ENCODE measurements at regions not wholly inside any gene's neighbourhood (a gene's known extent, or its start where the extent isn't known, plus 50 kb on each side); places are given as distances from the start of the nearest gene placed in this dataset.

DNA sequence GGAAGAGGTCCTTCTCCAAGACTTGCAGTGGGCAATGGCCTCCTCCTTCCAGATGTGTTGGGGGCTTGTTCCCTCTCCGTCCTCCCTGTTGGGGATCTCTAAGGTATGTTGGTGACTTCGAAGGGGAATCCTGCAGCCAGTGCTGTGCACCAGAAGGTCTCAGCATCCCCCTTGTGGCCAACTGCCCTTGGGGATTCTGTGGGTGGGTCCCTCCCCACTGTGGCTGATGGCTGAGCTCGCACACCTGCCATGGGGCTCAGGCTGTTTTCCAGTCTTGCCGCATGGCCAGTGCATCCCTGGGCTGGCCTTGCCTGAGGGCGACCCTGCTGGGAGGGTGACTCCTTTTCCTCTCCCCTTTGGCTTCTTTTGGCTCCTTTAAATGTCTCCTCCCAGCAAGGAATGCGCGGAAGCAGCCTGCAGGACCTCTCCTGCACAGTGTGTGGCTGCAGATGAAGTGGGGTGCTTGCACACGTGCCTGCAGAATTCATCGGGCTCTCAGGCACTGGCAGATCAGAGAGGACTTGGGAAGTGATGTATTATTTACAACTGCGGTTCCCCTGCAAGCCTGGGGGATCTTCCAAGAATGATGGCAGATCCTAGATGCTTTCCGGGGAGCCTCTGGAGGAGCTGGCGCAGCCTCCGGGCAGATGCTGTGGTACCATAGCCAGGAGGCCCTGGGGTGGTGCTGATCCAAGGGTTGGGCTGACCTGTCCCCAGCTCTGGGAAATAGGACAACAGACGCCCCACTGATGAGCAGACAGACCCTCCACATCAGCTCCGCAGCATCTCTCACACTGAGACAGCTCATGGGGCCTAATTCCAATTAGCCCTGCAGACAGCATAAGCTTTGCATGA, 410.0 kb downstream of the TCERG1L start:
- DNase-seq (ENCODE audit: low read depth): no peak

DNA sequence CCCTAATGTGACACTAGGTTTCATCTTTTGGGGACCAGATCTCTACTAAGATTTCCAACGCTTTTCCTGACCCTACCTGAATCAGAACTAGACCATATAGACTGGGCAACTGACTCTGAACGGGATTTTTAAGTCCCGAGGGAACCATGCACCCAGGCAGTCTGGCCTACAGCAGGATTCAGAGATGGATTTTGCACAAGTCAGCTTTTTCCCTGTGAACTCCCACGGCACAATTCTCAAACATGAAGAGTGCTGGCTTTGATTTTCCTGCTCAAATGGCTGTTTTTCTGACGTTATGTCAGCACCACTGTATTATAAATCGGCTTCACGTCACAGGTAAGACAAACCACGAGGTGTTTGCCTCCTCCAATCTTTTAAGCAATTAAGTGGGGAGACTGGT, 409.1 kb downstream of the TCERG1L start:
- DNase-seq (ENCODE audit: low read depth): no peak

GRCh38 chr10:130902929-130903328, 408.6 kb downstream of the TCERG1L start:
- no peak for DNase-seq (ENCODE audit: low read depth)

DNA sequence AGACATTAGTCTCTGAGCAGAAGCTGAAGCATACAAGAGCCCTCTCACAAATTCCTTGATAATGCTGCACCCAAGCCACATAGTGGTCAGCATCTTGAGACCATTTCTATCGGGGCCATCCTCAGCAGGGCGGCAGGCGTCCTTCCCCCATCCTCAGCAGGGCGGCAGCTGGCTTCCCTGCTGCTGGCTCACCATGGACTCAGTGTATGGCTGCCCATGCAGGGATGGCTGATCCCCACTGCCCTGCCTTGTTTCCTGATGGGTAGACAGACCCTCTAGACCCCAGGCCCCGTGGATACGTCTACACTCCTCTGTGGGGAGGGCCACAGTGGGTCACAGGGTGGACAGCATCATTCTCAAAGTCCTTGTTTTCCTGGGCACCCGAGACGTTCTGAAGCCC, 406.8 kb downstream of the TCERG1L start:
- no peak for DNase-seq (ENCODE audit: low read depth)

DNA sequence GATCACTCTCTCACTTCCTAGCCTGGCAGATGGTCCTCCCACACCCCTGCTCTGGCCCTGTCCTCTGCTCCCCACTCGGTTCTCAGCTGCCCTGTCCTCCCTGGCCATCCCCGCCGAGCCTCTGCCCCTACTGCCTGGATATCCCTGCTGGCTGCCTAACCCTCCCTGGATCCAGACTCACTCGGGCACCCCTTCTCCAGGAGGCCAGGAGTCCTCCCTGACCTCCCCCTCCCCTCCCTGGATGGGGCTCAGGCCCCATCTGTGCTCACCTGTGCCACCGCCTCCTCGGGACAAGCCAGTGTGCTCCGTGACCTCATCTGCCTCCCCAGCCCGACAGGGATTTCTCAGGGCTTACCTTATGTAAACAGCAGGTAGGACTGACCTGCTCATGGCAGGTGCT, 406.1 kb downstream of the TCERG1L start:
- no peak for DNase-seq (ENCODE audit: low read depth)

DNA sequence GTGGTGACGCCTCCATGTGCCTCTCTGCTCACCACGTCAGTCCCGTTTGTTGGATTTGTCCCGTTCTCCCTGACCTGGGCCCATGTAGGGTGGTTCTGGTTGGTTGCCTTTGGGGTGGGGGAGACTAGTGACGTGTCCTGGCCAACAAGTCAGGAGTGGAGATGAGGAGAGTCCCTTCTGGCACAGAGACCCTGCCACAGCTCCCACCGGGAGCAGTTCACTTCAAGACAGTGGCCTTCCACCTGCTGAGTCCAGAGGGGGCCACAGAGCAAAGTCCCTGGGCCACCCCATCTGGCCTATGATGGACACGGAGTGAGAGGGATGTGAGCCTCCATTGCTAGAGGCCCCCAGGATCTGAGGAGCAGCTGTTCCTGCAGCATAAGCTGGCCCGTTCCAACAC, 405.6 kb downstream of the TCERG1L start:
- DNase-seq (ENCODE audit: low read depth): no peak

DNA sequence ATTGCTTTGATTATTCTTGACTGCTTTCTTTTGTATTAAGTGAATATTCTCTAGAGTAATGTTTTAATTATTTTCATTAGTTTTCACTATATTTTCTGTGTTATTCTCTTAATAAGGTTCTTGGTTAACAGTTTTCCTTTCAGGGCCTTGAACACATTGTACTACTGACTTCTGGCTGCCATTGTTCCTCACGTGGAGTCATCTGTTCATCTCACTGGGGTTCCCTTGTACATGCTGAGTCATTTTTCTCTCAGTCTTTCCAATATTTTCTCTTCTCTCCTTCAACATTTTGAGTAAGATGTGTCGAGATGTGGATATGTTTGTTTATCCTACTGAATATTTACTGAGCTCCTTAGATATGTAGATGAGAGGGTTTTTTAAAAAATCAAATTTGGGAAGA, 400.7 kb downstream of the TCERG1L start:
- no peak for DNase-seq (ENCODE audit: low read depth)

DNA sequence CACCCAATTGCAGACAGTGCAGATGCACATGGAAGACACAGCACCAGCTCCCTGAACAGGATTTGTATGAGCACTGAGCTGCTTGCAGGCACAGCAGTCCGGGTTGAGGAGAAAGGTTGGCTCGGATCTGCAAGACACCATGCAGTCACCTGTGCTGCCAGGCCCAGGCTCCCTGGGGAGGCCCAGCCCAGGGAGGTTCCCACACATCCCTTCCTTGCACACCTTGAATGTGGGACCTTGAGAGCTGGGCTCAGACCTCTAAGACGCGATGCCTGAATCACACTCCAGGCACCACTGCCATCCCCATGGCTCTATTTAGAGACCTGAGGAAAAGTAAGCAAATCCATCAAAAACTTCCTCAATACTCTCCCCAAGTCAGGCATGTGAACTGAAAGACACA, 397.7 kb downstream of the TCERG1L start:
- DNase-seq (ENCODE audit: low read depth): no peak

DNA sequence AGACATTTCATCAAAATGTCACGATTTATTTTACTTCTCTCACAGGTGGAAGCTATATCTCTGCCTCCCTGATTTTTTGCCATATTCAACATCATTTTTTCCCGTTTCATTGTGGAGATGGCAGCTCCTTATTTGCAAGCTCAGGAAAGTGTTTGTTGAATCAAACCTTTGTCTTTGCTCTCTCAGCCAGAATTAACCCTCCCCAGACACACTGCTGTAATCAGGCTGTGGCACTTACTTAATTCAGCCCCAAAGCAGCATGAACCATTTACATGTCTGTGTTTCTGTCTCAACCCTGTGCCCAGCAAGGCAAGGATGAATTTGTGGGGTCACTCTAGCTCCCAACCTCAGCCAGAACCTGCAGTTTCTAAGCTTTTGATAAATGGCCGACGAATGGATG, 397.2 kb downstream of the TCERG1L start:
- no peak for DNase-seq (ENCODE audit: low read depth)

DNA sequence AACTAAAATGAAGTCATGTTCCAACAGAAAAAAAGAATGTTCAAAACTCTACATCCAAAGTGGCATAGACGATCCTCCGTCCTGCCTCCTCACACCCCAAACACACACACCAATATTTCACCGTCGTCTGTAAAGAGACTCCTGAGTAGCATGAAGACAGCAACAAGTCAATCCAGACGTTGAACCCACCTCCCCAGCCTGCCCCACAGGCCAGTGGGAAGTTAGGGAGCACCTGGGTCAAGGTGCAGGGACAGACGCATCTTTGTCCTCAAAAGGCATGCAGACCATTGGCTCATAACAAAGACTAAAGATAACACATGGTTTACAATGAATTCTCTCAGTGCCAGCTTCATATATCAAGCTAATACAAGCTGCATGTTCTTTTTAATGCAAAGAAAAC, 396.5 kb downstream of the TCERG1L start:
- no peak for DNase-seq (ENCODE audit: low read depth)

DNA sequence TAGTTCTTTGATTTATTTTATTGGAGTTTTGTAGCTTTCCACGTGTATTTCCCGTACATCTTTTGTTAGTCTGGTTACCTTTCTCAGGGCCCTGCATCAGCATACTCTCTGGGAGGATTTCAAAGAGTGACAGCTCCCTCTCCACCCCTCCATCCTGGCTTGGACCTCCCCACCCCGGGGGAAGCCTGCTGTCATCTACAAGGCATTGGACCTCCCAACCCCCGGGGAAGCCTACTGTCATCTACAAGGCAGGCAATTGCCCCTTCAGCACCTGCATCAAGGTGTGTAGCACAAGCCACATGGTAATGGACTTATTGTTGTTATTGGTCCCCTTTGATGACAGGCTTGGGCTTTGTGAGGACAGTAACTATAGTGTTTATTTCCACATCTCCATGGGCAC, 390.1 kb downstream of the TCERG1L start:
- no peak for DNase-seq (ENCODE audit: low read depth)

DNA sequence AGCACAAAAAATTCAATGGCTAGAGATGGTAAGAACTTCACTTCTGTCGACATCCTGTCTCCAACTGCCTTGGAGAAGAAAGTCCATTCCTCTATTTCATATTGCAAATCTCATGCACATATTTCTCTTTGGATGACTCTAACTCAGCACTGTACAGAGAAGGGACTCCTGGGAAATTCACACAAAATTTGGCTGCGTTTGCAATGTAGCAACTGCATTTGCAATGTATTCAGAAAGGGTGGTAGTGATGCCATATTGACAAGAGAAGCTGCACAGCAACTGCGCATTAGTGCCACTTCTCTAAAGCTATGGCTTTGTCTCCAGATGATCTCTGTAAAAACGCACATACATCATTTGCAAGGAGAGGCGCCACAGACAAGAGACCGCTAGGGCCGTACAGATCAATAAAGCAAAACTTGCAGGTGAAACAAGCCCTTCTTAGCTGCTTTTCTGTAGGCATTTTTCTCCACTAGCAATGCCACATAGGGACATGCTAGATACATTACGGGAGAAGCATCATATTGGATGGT, 389.5 kb downstream of the TCERG1L start:
- no peak for DNase-seq (ENCODE audit: low read depth)

GRCh38 chr10:130923596-130923995, 387.9 kb downstream of the TCERG1L start:
- no peak for DNase-seq (ENCODE audit: low read depth)

- DNase-seq (ENCODE audit: low read depth): no peak
These were observed 387.2 kb downstream of the TCERG1L start for GRCh38 chr10:130924138-130924819.

GRCh38 chr10:130926442-130926841, 385.1 kb downstream of the TCERG1L start:
- DNase-seq (ENCODE audit: low read depth): no peak

DNA sequence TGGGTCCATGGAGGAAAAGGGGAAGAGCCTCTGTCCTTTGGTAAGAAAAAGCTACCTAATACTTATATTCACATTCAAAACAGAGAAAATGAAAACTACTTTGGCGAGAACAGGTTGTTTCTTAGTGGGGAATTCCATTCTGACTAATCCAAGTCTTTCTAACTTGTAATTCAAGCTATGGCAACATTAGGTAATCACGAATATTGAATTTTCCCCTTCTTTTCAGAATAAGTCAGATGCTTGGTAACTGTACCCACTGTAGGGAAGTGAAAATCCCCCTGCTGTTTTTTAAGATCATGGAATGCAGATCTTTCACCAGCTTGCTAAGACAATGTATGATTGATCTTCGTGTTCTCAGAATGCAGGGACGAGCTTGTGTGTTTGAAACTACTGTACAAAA, 384.4 kb downstream of the TCERG1L start:
- no peak for DNase-seq (ENCODE audit: low read depth)

DNA sequence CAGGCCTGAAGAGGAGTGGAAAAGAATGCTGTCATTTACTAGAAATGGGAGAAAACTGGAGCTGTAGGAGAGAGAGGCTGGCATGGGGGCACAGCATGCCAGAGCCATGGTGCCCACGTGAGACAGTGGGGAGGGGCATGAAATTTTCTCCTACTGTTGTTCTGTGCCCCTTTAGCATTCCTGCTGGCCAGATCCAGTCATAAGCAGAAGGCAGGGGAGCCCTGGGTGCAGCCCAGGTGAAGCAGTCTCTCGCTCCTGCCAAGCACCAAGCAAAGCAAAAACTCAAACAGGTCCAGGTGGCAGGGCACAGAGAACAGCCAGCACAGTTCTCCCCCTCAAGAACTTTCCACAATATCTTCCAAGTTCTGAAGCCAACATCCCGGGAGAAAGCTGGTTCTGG, 383.2 kb downstream of the TCERG1L start:
- DNase-seq (ENCODE audit: low read depth): no peak

- DNase-seq (ENCODE audit: low read depth): no peak
These were observed 381.8 kb downstream of the TCERG1L start for GRCh38 chr10:130929422-130930325.

GRCh38 chr10:130930821-130931220, 380.7 kb downstream of the TCERG1L start:
- no peak for DNase-seq (ENCODE audit: low read depth)

GRCh38 chr10:130931256-130931655, 380.3 kb downstream of the TCERG1L start:
- DNase-seq (ENCODE audit: low read depth): no peak

DNA sequence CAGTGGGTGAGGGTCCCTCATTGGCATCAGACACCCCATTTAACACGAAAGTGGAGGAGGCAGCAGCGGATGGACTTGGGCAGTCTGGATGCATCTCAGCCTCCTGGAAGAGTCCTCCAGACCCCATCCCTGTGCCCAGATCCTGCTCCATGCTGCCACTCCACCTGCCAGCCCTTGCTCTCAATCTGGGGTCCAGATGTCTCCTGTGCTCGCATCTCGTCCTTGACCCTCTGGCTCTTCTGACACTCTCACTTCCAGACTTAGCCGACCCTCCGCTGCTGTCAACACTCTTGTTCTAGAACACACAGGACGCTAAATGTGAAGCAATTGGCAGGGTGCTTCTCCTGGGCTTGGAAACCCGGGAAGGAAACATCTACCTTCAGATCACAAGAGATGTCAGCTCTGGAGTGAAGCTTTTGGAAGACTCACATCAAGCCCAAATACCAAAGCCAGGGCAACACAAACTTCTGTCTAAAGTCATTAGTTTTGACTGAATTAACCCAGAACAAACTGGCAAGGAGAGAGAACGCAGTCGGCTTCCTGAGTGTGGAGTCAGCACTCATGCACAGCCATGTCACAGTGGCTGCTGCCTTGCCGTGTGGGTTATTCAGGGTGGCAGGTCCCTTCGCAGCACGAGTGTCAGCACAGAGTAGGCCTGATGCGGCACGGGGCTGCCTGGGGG, 379.1 kb downstream of the TCERG1L start:
- no peak for DNase-seq (ENCODE audit: low read depth)

- no peak for DNase-seq (ENCODE audit: low read depth)
These were observed 378.5 kb downstream of the TCERG1L start for GRCh38 chr10:130933008-130933390.
